ENCODE measurements at regions not wholly inside any gene's neighbourhood (a gene's known extent, or its start where the extent isn't known, plus 50 kb on each side); places are given as distances from the start of the nearest gene placed in this dataset.

DNA sequence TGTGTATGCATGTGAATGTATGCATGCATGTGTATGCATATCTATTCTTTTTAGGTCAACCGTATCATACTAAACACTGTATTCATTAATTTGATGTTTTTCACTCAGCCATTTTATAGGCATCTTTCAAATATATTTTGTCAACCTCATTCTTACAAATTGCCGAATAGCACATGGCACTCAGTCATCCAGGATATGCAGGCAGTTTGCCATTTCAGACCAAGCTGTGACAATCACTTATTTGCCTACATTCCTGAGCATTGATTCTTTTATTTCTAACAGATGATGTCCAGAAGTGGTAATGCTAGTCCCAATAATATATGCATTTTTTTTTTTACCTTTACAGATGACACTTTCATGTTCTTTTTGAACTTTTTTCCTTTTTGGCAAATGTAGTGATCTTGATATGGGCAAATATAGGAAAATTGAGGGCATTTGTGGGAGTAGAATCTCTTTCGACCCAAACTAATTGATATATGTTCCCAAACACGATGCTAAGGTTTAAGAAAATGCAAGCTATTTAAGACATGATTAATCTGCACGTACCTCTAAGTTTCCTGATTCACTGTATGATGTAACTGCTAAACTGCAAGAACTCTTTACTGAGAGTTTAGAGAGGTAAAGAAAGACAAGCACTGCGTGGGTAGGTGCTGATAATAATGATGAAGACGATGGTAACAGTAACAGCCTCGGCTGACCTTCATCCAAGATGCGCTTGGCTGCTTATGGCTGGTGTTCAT, 153.9 kb upstream of the DAP start:
- TF ChIP-seq, protein P1, sequence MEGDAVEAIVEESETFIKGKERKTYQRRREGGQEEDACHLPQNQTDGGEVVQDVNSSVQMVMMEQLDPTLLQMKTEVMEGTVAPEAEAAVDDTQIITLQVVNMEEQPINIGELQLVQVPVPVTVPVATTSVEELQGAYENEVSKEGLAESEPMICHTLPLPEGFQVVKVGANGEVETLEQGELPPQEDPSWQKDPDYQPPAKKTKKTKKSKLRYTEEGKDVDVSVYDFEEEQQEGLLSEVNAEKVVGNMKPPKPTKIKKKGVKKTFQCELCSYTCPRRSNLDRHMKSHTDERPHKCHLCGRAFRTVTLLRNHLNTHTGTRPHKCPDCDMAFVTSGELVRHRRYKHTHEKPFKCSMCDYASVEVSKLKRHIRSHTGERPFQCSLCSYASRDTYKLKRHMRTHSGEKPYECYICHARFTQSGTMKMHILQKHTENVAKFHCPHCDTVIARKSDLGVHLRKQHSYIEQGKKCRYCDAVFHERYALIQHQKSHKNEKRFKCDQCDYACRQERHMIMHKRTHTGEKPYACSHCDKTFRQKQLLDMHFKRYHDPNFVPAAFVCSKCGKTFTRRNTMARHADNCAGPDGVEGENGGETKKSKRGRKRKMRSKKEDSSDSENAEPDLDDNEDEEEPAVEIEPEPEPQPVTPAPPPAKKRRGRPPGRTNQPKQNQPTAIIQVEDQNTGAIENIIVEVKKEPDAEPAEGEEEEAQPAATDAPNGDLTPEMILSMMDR (conservative IDR thresholded peaks at IDR 0.05) = no peak
- TF ChIP-seq ZFX (IDR thresholded peaks at IDR 0.05) = no peak
